ENCODE measurements at regions not wholly inside any gene's neighbourhood (a gene's known extent, or its start where the extent isn't known, plus 50 kb on each side); places are given as distances from the start of the nearest gene placed in this dataset.

DNA sequence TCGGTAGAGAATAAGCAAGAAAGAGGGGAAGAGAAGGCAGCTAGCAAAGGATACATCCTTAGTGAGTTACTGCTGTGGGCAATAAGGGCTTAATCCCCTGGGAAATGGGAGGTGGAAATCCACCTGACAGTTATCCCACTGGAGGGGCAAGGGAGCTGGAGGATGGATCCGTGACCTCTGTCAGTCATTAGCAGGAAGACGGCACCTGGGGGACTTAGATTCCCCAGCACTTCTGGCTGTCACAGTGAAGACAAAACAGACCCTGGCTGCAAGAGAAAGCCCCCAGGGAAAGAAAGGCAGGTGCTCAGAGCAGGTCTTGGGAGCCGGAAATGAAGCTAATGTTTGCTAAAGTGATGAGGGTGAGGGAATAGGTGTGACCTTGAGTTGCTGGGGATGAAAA, 70.4 kb upstream of the MRI1 start:
- intact Hi-C loops (cut with micrococcal nuclease), result no loop called here
- Mint-ChIP-seq H3K36me3 (no peaks in the 10 kb centered on the region), H3K9me3 (no peaks in the 10 kb centered on the region), H3K27ac (no peak overlapping the region), H3K4me3 (no peak overlapping the region), H3K4me1 (no peaks in the 10 kb centered on the region), H3K27me3 (ENCODE audit: low read depth in 2 of 2) (peaks cover 0 to 8% of the 10 kb centered on the region in 2 donors)
- WGBS (ENCODE audit: insufficient coverage), result 89% methylated on average over 4 of the region's 4 CpGs
- no peaks in the 10 kb centered on the region for H3K4me1 ChIP-seq (ENCODE audit: control insufficient read depth, insufficient read depth, low read length)
- no peak overlapping the region for H3K4me3 ChIP-seq (ENCODE audit: low read length)
- no peaks in the 10 kb centered on the region for H3K9me3 ChIP-seq (ENCODE audit: control insufficient read depth, insufficient read depth, low read length)
- H3K27ac ChIP-seq (ENCODE audit: low read length), result no peak overlapping the region
- no peak for DNase-seq
- ATAC-seq, result no peak
- TF ChIP-seq, protein P1, sequence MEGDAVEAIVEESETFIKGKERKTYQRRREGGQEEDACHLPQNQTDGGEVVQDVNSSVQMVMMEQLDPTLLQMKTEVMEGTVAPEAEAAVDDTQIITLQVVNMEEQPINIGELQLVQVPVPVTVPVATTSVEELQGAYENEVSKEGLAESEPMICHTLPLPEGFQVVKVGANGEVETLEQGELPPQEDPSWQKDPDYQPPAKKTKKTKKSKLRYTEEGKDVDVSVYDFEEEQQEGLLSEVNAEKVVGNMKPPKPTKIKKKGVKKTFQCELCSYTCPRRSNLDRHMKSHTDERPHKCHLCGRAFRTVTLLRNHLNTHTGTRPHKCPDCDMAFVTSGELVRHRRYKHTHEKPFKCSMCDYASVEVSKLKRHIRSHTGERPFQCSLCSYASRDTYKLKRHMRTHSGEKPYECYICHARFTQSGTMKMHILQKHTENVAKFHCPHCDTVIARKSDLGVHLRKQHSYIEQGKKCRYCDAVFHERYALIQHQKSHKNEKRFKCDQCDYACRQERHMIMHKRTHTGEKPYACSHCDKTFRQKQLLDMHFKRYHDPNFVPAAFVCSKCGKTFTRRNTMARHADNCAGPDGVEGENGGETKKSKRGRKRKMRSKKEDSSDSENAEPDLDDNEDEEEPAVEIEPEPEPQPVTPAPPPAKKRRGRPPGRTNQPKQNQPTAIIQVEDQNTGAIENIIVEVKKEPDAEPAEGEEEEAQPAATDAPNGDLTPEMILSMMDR (IDR thresholded peaks at IDR 0.05), result no peak
- no peaks in the 10 kb centered on the region for H3K27me3 ChIP-seq (ENCODE audit: control insufficient read depth, insufficient read depth, low read length)
- H3K36me3 ChIP-seq (ENCODE audit: control insufficient read depth, insufficient read depth, low read length), result no peaks in the 10 kb centered on the region

DNA sequence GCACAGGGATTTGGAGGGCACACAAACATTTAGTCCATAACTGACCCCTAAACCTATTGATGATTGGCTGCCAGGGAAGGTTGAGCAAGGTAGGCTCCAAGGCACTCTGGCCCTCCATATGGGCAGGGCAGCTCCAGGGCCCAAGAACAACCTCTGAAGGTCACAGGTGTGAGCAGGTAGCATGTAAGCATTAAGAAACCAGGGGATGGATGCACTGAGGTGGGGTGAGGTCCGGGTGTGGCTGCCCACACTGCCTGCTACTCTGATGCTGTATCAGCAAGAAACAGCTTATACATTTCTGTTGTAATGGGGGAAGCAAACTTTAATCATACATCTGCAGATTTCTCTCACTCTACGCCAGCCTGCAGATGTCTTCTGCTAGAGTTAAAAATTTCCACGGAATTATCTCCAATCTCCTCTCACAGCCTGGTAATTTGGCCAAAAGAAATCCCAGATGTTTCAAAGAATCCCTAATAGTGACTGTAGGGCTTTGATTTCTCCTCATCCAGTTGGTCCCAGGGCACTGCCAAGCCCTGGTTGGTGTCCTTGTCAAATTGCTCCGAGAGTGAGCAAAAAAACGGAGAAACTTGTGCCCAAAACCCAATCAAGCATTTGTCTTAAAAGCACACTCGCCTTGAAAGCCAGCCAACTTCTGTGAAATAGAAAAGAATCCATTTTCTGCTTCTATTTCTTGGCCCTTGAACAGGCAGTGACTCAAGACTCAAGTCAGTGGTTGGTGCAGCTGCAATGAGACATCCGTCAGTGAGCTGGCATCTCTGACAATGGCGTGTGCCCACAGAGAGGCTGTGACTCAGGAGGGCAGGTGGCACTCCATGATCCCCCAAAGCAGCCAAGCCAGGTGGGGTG, 72.5 kb upstream of the MRI1 start:
- Mint-ChIP-seq H3K9me3 (no peaks in the 10 kb centered on the region), H3K4me1 (no peaks in the 10 kb centered on the region), H3K27me3 (ENCODE audit: low read depth in 2 of 2) (peaks cover 0 to 6% of the 10 kb centered on the region in 2 donors), H3K27ac (no peak overlapping the region), H3K36me3 (no peaks in the 10 kb centered on the region), H3K4me3 (no peak overlapping the region)
- WGBS (ENCODE audit: insufficient coverage), result 76% methylated on average over 8 of the region's 8 CpGs
- H3K27me3 ChIP-seq (ENCODE audit: control insufficient read depth, insufficient read depth, low read length), result no peaks in the 10 kb centered on the region
- ATAC-seq (no peak), DNase-seq (no peak)
- no peak overlapping the region for H3K27ac ChIP-seq (ENCODE audit: low read length)
- TF ChIP-seq, protein P1 (IDR thresholded peaks at IDR 0.05), result no peak
- intact Hi-C loops (cut with micrococcal nuclease), result no loop called here
- no peaks in the 10 kb centered on the region for H3K4me1 ChIP-seq (ENCODE audit: control insufficient read depth, insufficient read depth, low read length)
- H3K4me3 ChIP-seq (ENCODE audit: low read length), result no peak overlapping the region
- no peaks in the 10 kb centered on the region for H3K9me3 ChIP-seq (ENCODE audit: control insufficient read depth, insufficient read depth, low read length)
- no peaks in the 10 kb centered on the region for H3K36me3 ChIP-seq (ENCODE audit: control insufficient read depth, insufficient read depth, low read length)

DNA sequence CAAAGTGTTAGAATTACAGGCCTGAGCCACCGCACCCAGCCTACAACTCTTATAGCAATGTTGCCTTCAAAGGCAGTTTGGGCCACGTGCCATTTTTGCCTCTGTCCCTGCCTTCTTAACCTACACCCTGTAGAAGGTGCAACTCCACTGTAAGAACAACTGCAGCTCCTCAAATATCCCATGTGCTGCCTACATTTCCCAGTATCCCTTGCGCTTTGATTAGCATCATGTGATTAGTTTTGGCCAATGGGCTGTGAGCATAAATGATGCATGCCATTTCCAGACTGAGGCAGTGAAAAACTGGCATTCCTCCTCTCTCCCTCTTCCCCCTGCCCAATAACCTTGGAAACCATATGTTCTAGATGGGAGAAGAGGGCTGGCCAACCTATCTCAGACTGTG, 75.2 kb upstream of the MRI1 start:
- peaks cover 0 to 2% of the 10 kb centered on the region in 2 donors for H3K27me3 Mint-ChIP-seq (ENCODE audit: low read depth in 2 of 2)
- DNase-seq, result peak in 1 of 2 donors; percentile 37
- no peaks in the 10 kb centered on the region for H3K4me1 Mint-ChIP-seq
- H3K4me3 Mint-ChIP-seq, result no peak overlapping the region
- TF ChIP-seq, protein P1 (IDR thresholded peaks at IDR 0.05), result no peak
- no peak for ATAC-seq
- no peak overlapping the region for H3K27ac Mint-ChIP-seq
- 78% methylated on average over 2 of the region's 3 CpGs for WGBS (ENCODE audit: insufficient coverage)
- no peaks in the 10 kb centered on the region for H3K27me3 ChIP-seq (ENCODE audit: control insufficient read depth, insufficient read depth, low read length)
- no peaks in the 10 kb centered on the region for H3K36me3 Mint-ChIP-seq
- no peaks in the 10 kb centered on the region for H3K4me1 ChIP-seq (ENCODE audit: control insufficient read depth, insufficient read depth, low read length)
- H3K9me3 ChIP-seq (ENCODE audit: control insufficient read depth, insufficient read depth, low read length), result no peaks in the 10 kb centered on the region
- intact Hi-C loops (cut with micrococcal nuclease), result no loop called here
- no peak overlapping the region for H3K27ac ChIP-seq (ENCODE audit: low read length)
- no peaks in the 10 kb centered on the region for H3K36me3 ChIP-seq (ENCODE audit: control insufficient read depth, insufficient read depth, low read length)
- H3K9me3 Mint-ChIP-seq, result no peaks in the 10 kb centered on the region
- no peak overlapping the region for H3K4me3 ChIP-seq (ENCODE audit: low read length)

DNA sequence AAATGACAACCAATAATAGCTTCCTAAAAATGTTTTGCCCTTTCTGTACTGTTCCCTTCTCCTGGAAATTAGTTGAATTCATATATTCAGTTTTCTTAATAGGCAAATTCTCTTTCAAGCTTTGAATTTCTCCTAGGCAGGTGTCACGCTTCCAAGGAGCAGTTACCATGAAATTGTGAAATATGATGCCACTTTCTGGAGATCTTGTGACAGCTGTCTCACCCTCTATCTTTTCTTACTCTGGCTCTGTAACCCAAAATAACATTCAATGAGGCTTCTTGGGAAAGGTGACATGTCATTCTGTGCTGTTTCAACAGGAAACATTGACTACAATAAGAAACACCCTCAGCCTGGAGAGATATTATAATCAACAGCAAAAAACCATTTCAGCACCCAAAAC, 80.3 kb upstream of the MRI1 start:
- no peak overlapping the region for H3K4me3 Mint-ChIP-seq
- intact Hi-C loops (cut with micrococcal nuclease), result no loop called here
- no peaks in the 10 kb centered on the region for H3K4me1 ChIP-seq (ENCODE audit: control insufficient read depth, insufficient read depth, low read length)
- peaks cover 4 to 5% of the 10 kb centered on the region in 2 donors for H3K9me3 Mint-ChIP-seq
- peaks cover 13% of the 10 kb centered on the region for H3K9me3 ChIP-seq (ENCODE audit: control insufficient read depth, insufficient read depth, low read length)
- DNase-seq (no peak), ATAC-seq (no peak)
- no peak overlapping the region for H3K4me3 ChIP-seq (ENCODE audit: low read length)
- H3K27me3 Mint-ChIP-seq (ENCODE audit: low read depth in 2 of 2), result peaks cover 2 to 10% of the 10 kb centered on the region in 2 donors
- TF ChIP-seq, protein P1 (IDR thresholded peaks at IDR 0.05), result no peak
- no peaks in the 10 kb centered on the region for H3K27me3 ChIP-seq (ENCODE audit: control insufficient read depth, insufficient read depth, low read length)
- no peaks in the 10 kb centered on the region for H3K4me1 Mint-ChIP-seq
- peaks cover 11% of the 10 kb centered on the region for H3K36me3 Mint-ChIP-seq
- H3K36me3 ChIP-seq (ENCODE audit: control insufficient read depth, insufficient read depth, low read length), result no peaks in the 10 kb centered on the region
- H3K27ac Mint-ChIP-seq, result no peak overlapping the region
- no peak overlapping the region for H3K27ac ChIP-seq (ENCODE audit: low read length)
- WGBS (ENCODE audit: insufficient coverage), result 93% methylated on average over 1 of the region's 1 CpG

All from natural killer cell (primary cell).